H9 (cell line): ENCODE measurements at regions not wholly inside any gene's neighbourhood (a gene's known extent, or its start where the extent isn't known, plus 50 kb on each side); places are given as distances from the start of the nearest gene placed in this dataset.

Experiments
- DNase-seq: peaks from one replicate; pipeline ENCODE4 v3.0.0-alpha.2; 2017
- H2AFZ ChIP-seq: one replicate; pipeline ENCODE4 v1.6.1; 2013; ENCODE audit warnings: mild to moderate bottlenecking, low read length, control low read depth, moderate library complexity
- H2AK5ac ChIP-seq: 2 replicates; pipeline ENCODE4 v1.6.1; 2013; ENCODE audit warnings: low read length, control low read depth, mixed read lengths; ENCODE audit not compliant: insufficient read length
- H2BK120ac ChIP-seq: one replicate; pipeline ENCODE4 v1.6.1; 2013; ENCODE audit warnings: low read depth, mild to moderate bottlenecking, low read length, control low read depth, inconsistent platforms; ENCODE audit not compliant: poor library complexity, severe bottlenecking
- H2BK12ac ChIP-seq: 2 replicates; pipeline ENCODE4 v1.6.1; 2013; ENCODE audit warnings: low read length, control low read depth, mixed read lengths, low read depth; ENCODE audit not compliant: insufficient read length
- H2BK15ac ChIP-seq: 2 replicates; pipeline ENCODE4 v1.6.1; 2013; ENCODE audit warnings: low read depth, low read length, control low read depth
- H2BK20ac ChIP-seq: one replicate; pipeline ENCODE4 v1.6.1; 2013; ENCODE audit warnings: low read depth, mild to moderate bottlenecking, low read length, control low read depth, inconsistent platforms; ENCODE audit not compliant: poor library complexity, severe bottlenecking
- H2BK5ac ChIP-seq: 2 replicates; pipeline ENCODE4 v1.6.1; 2013; ENCODE audit warnings: low read length, control low read depth, mixed read lengths; ENCODE audit not compliant: insufficient read length
- H3K14ac ChIP-seq: 2 replicates; pipeline ENCODE4 v1.6.1; 2013; ENCODE audit warnings: low read length, control low read depth; ENCODE audit not compliant: insufficient read depth
- H3K18ac ChIP-seq: 2 replicates; pipeline ENCODE4 v1.6.1; 2013; ENCODE audit warnings: low read depth, mild to moderate bottlenecking, mixed read lengths, low read length, control low read depth; ENCODE audit not compliant: insufficient read length
- H3K23ac ChIP-seq: 2 replicates; pipeline ENCODE4 v1.6.1; 2013; ENCODE audit warnings: low read length, control low read depth, mixed read lengths, low read depth; ENCODE audit not compliant: insufficient read length
- H3K23me2 ChIP-seq: 2 replicates; pipeline ENCODE4 v1.6.1; 2013; ENCODE audit warnings: low read depth, mild to moderate bottlenecking, mixed read lengths, low read length, control low read depth; ENCODE audit not compliant: insufficient read length, poor library complexity, severe bottlenecking
- H3K27ac ChIP-seq: 2 replicates; pipeline ENCODE4 v1.5.1; 2013; ENCODE audit warnings: low read length, control low read depth, mixed read lengths, low read depth; ENCODE audit not compliant: insufficient read length
- H3K27me3 ChIP-seq: 2 replicates; pipeline ENCODE4 v1.6.1; 2013; ENCODE audit warnings: low read length, control low read depth, inconsistent platforms; ENCODE audit not compliant: insufficient read depth
- H3K4ac ChIP-seq: 2 replicates; pipeline ENCODE4 v1.6.1; 2013; ENCODE audit warnings: low read depth, mild to moderate bottlenecking, control low read depth, inconsistent platforms, low read length, moderate library complexity
- H3K4me1 ChIP-seq: 2 replicates; pipeline ENCODE4 v1.6.1; 2013; ENCODE audit warnings: low read length, control low read depth, inconsistent platforms; ENCODE audit not compliant: insufficient read depth
- H3K4me2 ChIP-seq: 2 replicates; pipeline ENCODE4 v1.6.1; 2013; ENCODE audit warnings: low read length, control low read depth, mixed read lengths; ENCODE audit not compliant: insufficient read length, insufficient read depth
- H3K56ac ChIP-seq: 2 replicates; pipeline ENCODE4 v1.6.1; 2013; ENCODE audit warnings: low read depth, mild to moderate bottlenecking, mixed read lengths, low read length, control low read depth; ENCODE audit not compliant: insufficient read length
- H3K79me1 ChIP-seq: 2 replicates; pipeline ENCODE4 v1.6.1; 2013; ENCODE audit warnings: low read depth, mild to moderate bottlenecking, moderate library complexity, low read length, control low read depth, inconsistent platforms; ENCODE audit not compliant: insufficient read depth, poor library complexity, severe bottlenecking
- H3K79me2 ChIP-seq: 2 replicates; pipeline ENCODE4 v1.6.1; 2013; ENCODE audit warnings: low read length, control low read depth, inconsistent platforms; ENCODE audit not compliant: insufficient read depth
- H3K9ac ChIP-seq: 2 replicates; pipeline ENCODE4 v1.6.1; 2013; ENCODE audit warnings: low read length, control low read depth, mixed read lengths; ENCODE audit not compliant: insufficient read length; ENCODE audit errors: extremely low read depth
- H3K9me3 ChIP-seq: one replicate; pipeline ENCODE4 v1.6.1; 2013; ENCODE audit warnings: low read depth, low read length, inconsistent platforms; ENCODE audit not compliant: control insufficient read depth
- H3T11ph ChIP-seq: one replicate; pipeline ENCODE4 v1.6.1; 2013; ENCODE audit warnings: mild to moderate bottlenecking, low read length, control low read depth, inconsistent platforms
- H4K20me1 ChIP-seq: one replicate; pipeline ENCODE4 v1.6.1; 2013; ENCODE audit not compliant: control insufficient read depth, insufficient read length, insufficient read depth
- H4K5ac ChIP-seq: 2 replicates; pipeline ENCODE4 v1.6.1; 2013; ENCODE audit warnings: low read depth, mild to moderate bottlenecking, mixed read lengths, low read length, control low read depth; ENCODE audit not compliant: insufficient read length
- H4K8ac ChIP-seq: replicated peaks from 2 replicates; pipeline ENCODE4 v1.6.1; 2013; ENCODE audit warnings: low read length, control low read depth, mixed read lengths, low read depth; ENCODE audit not compliant: insufficient read length
- H4K91ac ChIP-seq: 2 replicates; pipeline ENCODE4 v1.6.1; 2013; ENCODE audit warnings: low read depth, mild to moderate bottlenecking, moderate library complexity, mixed read lengths, low read length, control low read depth; ENCODE audit not compliant: insufficient read length
- H3K27ac Mint-ChIP-seq, 3 experiments: 2 replicates in 2 of 3; 3 replicates in 1 of 3; pipeline ENCODE4 v1.8.0; 2020 to 2021; ENCODE audit warnings: mixed read lengths in 3 of 3, mild to moderate bottlenecking in 1 of 3, moderate library complexity in 1 of 3
- H3K27me3 Mint-ChIP-seq: 2 replicates; pipeline ENCODE4 v1.8.0; 2021; ENCODE audit warnings: low read depth, mild to moderate bottlenecking, moderate library complexity, mixed read lengths
- H3K36me3 Mint-ChIP-seq, 3 experiments: 2 replicates in 2 of 3; 3 replicates in 1 of 3; pipeline ENCODE4 v1.8.0; 2020 to 2021; ENCODE audit warnings: low read depth in 3 of 3, mixed read lengths in 3 of 3; ENCODE audit not compliant: insufficient read depth in 1 of 3
- H3K4me1 Mint-ChIP-seq, 2 experiments: 2 replicates each; pipeline ENCODE4 v1.8.0; 2020; ENCODE audit warnings: mixed read lengths in 2 of 2
- H3K4me3 Mint-ChIP-seq, 2 experiments: 2 replicates in 1 of 2; 3 replicates in 1 of 2; pipeline ENCODE4 v1.8.0; 2020 to 2021; ENCODE audit warnings: mild to moderate bottlenecking in 2 of 2, mixed read lengths in 2 of 2, moderate library complexity in 1 of 2
- H3K9me3 Mint-ChIP-seq, 2 experiments: 2 replicates in 1 of 2; 3 replicates in 1 of 2; pipeline ENCODE4 v1.8.0; 2020; ENCODE audit warnings: mild to moderate bottlenecking in 2 of 2, mixed read lengths in 2 of 2, moderate library complexity in 1 of 2
- CTCF ChIP-seq: fragments of 200-600 bp; sonication (generic); conservative IDR thresholded peaks from 3 replicates; pipeline ENCODE4 v1.8.0; 2021; ENCODE audit warnings: antibody characterized with exemption, mild to moderate bottlenecking
- WGBS: extraction: QIAGEN DNeasy Blood & Tissue Kit; methylation state at CpG from one replicate; pipeline ENCODE4 v1.1.7; 2013; ENCODE audit warnings: missing lambda C conversion rate, low lambda C conversion rate, mixed read lengths; ENCODE audit not compliant: insufficient read length; ENCODE audit errors: extremely low coverage; 5-methylcytosine and 5-hydroxymethylcytosine counted together

GRCh38 chr5:3300726-3301125 is 294.9 kb upstream of the IRX1 start:
- no peak overlapping the region for H3K9ac ChIP-seq
- no peak overlapping the region for H2AK5ac ChIP-seq
- no peaks in the 10 kb centered on the region for H3K79me1 ChIP-seq
- no peaks in the 10 kb centered on the region for H3K79me2 ChIP-seq
- H3K9me3 ChIP-seq, result no peaks in the 10 kb centered on the region
- H2BK5ac ChIP-seq, result no peak overlapping the region
- no peak overlapping the region for H3K27ac ChIP-seq
- H2BK15ac ChIP-seq, result no peak overlapping the region
- no peak overlapping the region for H2BK120ac ChIP-seq
- H3K4me3 Mint-ChIP-seq, result no peak overlapping the region
- H3K14ac ChIP-seq, result no peak overlapping the region
- no peaks in the 10 kb centered on the region for H3K23me2 ChIP-seq
- H3K36me3 Mint-ChIP-seq, result no peaks in the 10 kb centered on the region
- peaks cover 0 to 7% of the 10 kb centered on the region in 2 experiments; a peak in 2 of 4 replicates for H3K4me1 Mint-ChIP-seq
- no peak overlapping the region for H4K5ac ChIP-seq
- no peak overlapping the region for H4K91ac ChIP-seq
- no peaks in the 10 kb centered on the region for H3K4me1 ChIP-seq
- H4K20me1 ChIP-seq, result no peaks in the 10 kb centered on the region
- no CpG with 5 or more reads among the region's 13 CpGs for WGBS
- H3K27me3 Mint-ChIP-seq, result peaks cover 3% of the 10 kb centered on the region
- H2AFZ ChIP-seq, result no peak overlapping the region
- no peak for TF ChIP-seq CTCF
- H3K4me2 ChIP-seq, result no peak overlapping the region
- no peak overlapping the region for H3K18ac ChIP-seq
- no peaks in the 10 kb centered on the region for H3K27me3 ChIP-seq
- no peak overlapping the region for H3K4ac ChIP-seq
- no peak overlapping the region for H2BK20ac ChIP-seq
- no peak overlapping the region for H2BK12ac ChIP-seq
- no peak overlapping the region for H3K56ac ChIP-seq
- DNase-seq, result no peak
- H3K9me3 Mint-ChIP-seq, result no peaks in the 10 kb centered on the region
- no peak overlapping the region for H3K27ac Mint-ChIP-seq
- H3K23ac ChIP-seq, result no peak overlapping the region
- H3T11ph ChIP-seq, result no peak overlapping the region
- H4K8ac ChIP-seq, result no peak overlapping the region
